HG03025 (cell line): ENCODE measurements at regions not wholly inside any gene's neighbourhood (a gene's known extent, or its start where the extent isn't known, plus 50 kb on each side); places are given as distances from the start of the nearest gene placed in this dataset.

Experiments used
- ATAC-seq: cut with Tn5 transposase; IDR thresholded peaks from one replicate; pipeline ENCODE4 v1.9.1; 2021; ENCODE audit warnings: mild to moderate bottlenecking, moderate library complexity; ENCODE audit not compliant: unreplicated experiment, low FRiP score

- ATAC-seq = no peak
Measured at GRCh38 chr14:76950055-76951020, 78.2 kb downstream of the IRF2BPL start.

DNA sequence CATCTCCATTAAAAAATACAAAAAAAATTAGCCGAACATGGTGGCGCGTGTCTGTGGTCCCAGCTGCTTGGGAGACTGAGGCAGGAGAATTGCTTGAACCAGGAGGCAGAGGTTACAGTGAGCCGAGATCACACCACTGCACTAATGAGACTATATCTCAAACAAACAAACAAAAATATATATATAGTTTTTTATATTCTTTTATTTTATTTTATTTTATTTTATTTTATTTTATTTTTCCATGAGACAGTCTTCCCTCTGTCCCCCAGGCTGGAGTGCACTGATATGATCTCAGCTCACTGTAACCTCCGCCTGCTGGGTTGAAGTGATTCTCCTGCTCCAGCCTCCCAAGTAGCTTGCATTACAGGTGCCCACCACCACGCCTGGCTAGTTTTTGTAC is 79.5 kb downstream of the IRF2BPL start:
- ATAC-seq = no peak

- ATAC-seq = no peak
Measured at GRCh38 chr14:76948213-76948947, 80.1 kb downstream of the IRF2BPL start.

DNA sequence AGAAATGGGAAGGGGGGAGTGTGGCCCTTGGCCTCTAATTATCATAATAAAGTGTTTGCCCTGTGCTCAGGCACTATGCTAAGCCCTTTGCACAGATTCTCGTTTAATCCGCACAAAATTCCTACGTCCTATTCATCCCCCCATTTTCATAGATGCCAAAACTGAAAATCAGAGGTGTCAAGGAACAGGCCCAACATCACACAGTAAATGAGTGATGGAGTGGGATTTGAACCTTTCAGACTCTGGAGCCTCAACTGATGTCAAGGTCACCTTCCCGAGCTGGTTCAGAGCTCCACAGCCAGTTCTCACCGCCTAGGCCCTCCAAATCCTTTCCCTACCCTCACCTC is 80.7 kb downstream of the IRF2BPL start:
- no peak for ATAC-seq

- ATAC-seq = no peak
Measured at GRCh38 chr14:76947078-76947837, 81.2 kb downstream of the IRF2BPL start.

- ATAC-seq = no peak
Measured at GRCh38 chr14:76946753-76947077, 81.8 kb downstream of the IRF2BPL start.

DNA sequence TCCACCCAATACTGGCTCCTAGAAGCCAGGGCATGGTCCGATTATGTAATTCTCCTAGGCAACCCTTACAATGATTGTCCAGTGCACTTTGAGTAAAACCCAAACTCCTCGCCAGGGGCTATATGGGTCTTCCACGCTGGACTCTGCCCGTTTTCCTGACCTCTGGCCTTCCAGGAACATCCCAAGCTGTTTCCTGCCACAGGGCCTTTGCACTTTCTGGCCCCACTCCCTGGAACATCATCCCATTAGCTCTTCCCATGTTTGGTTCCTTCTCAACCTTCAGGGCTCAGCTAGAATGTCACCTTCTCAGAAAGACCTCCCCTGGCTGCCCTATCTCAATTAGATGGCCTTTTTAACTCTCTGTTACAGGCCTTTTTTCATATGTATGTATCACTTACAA is 85.4 kb downstream of the IRF2BPL start:
- no peak for ATAC-seq

DNA sequence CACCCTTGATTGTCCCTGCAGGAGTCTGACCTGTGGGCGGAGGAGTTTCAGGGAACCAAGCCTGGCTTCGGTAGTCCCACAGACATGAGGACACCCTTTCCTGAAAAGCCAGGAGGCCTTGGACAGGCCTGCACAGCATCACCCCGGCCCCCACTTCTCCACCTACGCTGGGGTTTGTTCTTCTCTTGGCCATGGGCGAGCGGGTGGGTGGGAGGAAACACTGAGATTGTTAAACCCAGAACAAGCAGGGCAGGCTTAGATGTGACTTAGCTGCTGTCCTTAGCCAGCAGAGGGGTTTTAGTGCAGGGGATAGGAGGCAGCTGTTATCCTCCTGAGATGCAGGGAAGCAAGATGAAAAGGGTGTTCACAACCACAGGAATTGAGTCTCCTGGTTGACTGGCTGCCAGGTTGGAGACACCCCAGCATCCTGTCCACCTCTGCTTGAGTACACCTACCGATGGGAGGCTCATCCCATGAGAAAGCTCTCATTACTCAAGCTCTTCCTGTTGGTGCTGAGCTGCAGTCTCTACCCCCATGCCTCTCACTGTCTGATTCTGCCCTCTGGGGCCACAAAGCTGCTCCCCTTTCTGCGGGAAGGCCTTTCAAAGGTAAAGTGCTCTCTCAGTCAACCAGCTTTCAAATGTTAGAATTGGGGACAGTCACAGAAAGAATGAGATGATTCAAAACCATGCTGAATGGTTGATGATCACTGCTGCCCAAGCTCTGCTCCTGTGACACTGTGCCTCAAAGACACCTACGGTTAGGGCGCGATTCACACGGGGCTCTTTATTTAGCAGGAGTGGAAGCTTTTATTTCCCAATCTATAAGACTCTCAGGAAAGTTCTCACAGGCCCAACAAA is 86.3 kb downstream of the IRF2BPL start:
- ATAC-seq = no peak

DNA sequence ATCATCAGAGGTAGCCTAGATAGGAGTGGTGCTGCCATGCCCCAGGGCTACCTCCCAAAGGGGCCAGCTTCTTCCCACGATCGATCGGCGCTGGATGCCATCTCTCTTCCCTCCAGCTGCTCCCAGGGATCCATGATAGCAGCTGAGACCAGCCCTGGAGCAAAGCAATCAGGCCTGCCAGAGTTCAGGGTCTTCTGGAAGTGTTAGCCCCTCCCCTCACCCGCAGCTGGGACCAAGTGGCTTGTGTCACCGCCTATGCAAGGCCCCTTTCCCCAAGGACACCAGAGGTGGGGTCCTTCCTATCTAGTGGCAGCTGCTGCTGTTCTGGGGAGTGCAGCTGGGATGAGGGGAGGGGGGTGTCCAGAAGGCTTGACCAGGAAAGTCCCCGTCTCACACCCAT is 87.0 kb downstream of the IRF2BPL start:
- no peak for ATAC-seq

DNA sequence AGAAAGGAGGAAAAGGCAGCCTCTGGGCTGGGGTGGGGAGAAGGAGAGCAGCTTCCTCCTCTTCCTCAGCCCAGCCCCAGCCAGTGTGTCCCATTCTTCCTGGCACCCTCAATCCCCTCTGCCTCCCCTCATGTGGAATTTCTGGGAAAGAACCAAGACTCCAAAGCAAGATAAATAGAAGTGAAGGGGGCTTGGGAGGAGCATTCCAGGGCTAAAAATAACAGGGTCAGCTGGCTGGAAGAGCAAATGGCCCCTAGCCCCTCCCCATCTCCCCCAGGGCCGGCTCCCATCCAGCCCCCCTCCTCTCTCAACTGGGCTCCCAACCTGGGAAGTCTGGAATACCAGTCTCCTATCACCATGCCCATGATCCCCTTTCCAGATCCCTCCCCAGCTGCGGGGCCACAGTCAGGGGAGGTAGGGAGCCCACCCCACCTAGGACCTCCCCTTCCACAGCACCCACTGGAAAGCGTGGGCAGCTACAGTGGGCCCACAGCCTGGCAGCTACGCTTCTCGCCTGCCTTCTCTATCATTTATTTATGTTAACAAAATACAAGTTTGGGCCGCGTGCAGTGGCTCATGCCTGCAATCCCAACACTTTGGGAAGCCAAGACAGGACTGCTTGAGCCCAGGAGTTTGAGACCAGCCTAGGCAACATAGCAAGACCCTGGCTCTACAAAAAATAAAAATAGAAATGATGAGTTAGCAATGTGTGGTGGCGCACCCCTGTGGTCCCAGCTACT is 88.3 kb downstream of the IRF2BPL start:
- no peak for ATAC-seq

- no peak for ATAC-seq
Measured at GRCh38 chr14:76939015-76939742, 89.3 kb downstream of the IRF2BPL start.

DNA sequence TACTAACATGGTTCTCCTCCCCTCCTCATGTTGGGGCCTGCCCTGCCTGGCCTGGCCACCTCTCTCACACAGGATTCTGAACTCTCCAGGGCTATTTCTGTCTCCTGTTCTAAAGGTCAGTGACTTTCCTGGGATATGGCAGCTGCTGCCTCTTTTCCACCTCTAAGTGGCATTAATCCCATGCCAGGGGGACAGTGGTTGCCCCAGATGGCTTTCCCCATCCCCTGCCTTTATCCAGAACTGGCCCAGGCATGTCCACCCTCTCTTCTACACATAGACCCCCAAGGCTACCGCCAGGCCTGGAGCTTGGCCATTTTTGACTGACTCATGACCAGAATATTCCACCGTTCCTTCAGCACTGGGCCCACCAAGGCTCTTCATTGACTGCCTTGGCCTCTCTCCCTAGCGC is 90.4 kb downstream of the IRF2BPL start:
- ATAC-seq = no peak

DNA sequence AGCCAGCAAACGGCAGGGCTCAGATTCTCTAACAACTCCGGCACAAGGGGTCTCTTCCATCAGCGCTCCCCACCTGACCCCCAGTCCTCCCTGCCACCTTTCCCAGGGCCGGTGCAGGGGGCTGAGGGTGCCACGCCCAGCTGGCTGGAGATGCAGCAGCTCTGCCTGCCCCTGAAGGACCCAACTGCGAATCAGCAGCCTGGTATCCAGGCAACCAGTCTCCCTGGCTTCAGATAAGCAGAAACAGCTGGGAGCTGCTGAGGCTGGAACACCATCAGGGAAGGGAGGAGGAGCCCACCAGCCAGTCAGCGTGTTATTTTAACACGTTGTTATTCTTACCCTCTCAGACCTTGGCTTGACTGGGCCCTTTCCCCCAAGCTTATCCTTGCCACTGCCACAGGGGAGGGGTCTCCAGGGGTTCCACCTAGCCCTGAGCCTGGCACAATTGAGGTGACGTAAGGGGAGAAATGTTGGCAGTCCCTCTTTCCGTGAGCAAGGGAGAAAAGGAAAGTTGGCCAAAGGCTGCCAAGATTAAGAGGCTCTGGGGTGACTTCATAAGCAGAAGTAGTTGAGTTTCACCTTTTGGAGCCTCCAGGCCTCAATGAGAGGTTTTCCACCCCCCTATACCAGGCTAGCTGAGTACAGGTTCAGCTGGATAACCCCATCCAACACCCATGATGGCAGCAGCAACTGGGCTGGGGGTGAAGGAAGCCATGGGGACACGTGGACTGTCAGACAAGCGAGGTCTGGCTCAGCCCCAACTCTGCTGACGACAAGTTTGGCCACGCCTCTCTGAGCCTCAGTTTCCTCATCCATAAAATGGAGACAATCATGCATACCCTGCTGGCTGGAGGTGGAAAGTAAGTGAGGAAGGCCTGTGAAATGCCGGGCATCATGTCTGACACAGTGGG is 91.1 kb downstream of the IRF2BPL start:
- no peak for ATAC-seq

DNA sequence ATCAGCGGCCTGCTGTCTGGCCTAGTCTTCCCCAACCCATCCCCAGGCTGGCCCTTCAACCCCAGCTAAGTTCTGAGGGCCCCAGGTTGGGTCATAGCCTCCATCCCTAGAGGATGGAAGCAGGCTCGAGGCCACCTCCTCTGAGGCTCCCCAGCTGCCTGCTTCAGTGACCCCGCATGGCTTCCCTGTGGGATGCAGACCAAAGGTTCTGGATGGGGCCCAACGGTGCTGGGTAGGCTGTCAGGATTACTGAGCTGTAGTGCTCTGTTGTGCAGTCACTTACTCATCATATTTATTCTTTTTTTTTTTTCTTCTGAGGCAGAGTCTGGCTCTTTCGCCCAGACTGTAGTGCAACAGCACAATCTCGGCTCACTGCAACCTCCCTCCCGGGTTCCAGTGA is 92.0 kb downstream of the IRF2BPL start:
- ATAC-seq = no peak

GRCh38 chr14:76933515-76933914 is 95.0 kb downstream of the IRF2BPL start:
- no peak for ATAC-seq

DNA sequence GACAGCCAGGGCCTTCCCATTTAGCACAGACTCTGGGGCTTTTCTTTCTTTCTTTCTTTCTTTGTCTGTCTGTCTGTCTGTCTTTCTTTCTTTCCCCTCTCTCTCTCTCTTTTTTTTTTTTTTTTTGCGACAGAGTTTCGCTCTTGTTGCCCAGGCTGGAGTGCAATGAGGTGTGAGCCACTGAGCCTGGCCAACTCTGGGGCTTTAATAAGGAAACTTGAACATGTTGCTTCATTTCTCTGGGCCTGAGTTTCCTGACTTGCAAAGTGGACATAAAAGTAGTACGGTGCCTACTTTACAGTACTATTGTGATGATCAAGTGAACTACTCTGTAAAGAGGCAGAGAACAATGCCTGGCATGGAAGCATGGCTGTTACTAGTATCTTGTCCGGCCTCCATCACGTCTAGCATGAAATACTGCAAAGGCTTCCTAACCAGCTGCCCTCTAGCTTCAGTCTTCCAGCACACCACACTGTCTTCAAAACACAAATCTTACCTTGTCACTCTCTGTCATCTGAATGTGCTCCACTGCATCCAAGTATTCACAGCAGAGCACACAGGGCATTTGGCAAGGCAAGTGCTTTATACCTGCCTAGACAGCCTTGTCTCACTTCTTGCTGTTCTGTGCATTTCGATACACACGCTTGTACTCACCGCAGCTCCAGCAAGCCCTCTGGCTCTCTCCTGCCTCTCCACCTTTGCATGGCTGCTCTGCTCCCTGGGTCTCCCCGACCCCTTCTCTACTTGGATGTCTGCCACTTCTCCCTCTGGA is 96.7 kb downstream of the IRF2BPL start:
- ATAC-seq = no peak

- ATAC-seq = no peak
Measured at GRCh38 chr14:76930549-76930948, 98.0 kb downstream of the IRF2BPL start.
